Right renal pelvis (tissue), 4 donors: ENCODE measurements at regions not wholly inside any gene's neighbourhood (a gene's known extent, or its start where the extent isn't known, plus 50 kb on each side); places are given as distances from the start of the nearest gene placed in this dataset.

Experiments
- DNase-seq, 4 donors: peaks; one replicate each; pipeline ENCODE4 v3.0.0-alpha.2; 2013; ENCODE audit warnings: low read depth in 4 of 4, low spot score in 3 of 4, missing footprints in 1 of 4

GRCh38 chr16:85381738-85382592, 231.2 kb upstream of the GSE1 start:
- DNase-seq = no peak

- no peak for DNase-seq
Measured at GRCh38 chr16:85382717-85383118, 230.4 kb upstream of the GSE1 start.

- no peak for DNase-seq
Measured at GRCh38 chr16:85383836-85384832, 229.0 kb upstream of the GSE1 start.

- no peak for DNase-seq
Measured at GRCh38 chr16:85384833-85385462, 228.2 kb upstream of the GSE1 start.

- DNase-seq = no peak
Measured at GRCh38 chr16:85385463-85386331, 227.4 kb upstream of the GSE1 start.

- no peak for DNase-seq
Measured at GRCh38 chr16:85386467-85387170, 226.5 kb upstream of the GSE1 start.

- DNase-seq = no peak
Measured at GRCh38 chr16:85387171-85387507, 226.0 kb upstream of the GSE1 start.

GRCh38 chr16:85387731-85388295, 225.3 kb upstream of the GSE1 start:
- DNase-seq = no peak

GRCh38 chr16:85389679-85390470, 223.2 kb upstream of the GSE1 start:
- DNase-seq = no peak

GRCh38 chr16:85390511-85391174, 222.5 kb upstream of the GSE1 start:
- DNase-seq = no peak

GRCh38 chr16:85391175-85391707, 221.9 kb upstream of the GSE1 start:
- DNase-seq = no peak

- DNase-seq = no peak
Measured at GRCh38 chr16:85391769-85392583, 221.1 kb upstream of the GSE1 start.

GRCh38 chr16:85392756-85393673, 220.1 kb upstream of the GSE1 start:
- DNase-seq = no peak

GRCh38 chr16:85393674-85394451, 219.3 kb upstream of the GSE1 start:
- no peak for DNase-seq
